Endothelial cell (in vitro differentiated cells): ENCODE measurements at regions not wholly inside any gene's neighbourhood (a gene's known extent, or its start where the extent isn't known, plus 50 kb on each side); places are given as distances from the start of the nearest gene placed in this dataset.

ENCODE experiments used
- DNase-seq: peaks from one replicate; pipeline ENCODE4 v3.0.0; 2021; ENCODE audit warnings: low spot score
- H3K27ac Mint-ChIP-seq: one replicate; pipeline ENCODE4 v1.8.0; 2021; ENCODE audit warnings: mixed read lengths, inconsistent platforms; ENCODE audit not compliant: unreplicated experiment
- H3K27me3 Mint-ChIP-seq: one replicate; pipeline ENCODE4 v1.8.0; 2021; ENCODE audit warnings: mild to moderate bottlenecking, moderate library complexity, mixed read lengths, inconsistent platforms; ENCODE audit not compliant: unreplicated experiment
- H3K36me3 Mint-ChIP-seq: one replicate; pipeline ENCODE4 v1.8.0; 2021; ENCODE audit warnings: mild to moderate bottlenecking, low read depth, mixed read lengths, inconsistent platforms; ENCODE audit not compliant: unreplicated experiment
- H3K4me1 Mint-ChIP-seq: one replicate; pipeline ENCODE4 v1.8.0; 2021; ENCODE audit warnings: mild to moderate bottlenecking, mixed read lengths, inconsistent platforms; ENCODE audit not compliant: unreplicated experiment
- H3K4me3 Mint-ChIP-seq: one replicate; pipeline ENCODE4 v1.8.0; 2021; ENCODE audit warnings: mild to moderate bottlenecking, mixed read lengths, inconsistent platforms; ENCODE audit not compliant: unreplicated experiment
- H3K9me3 Mint-ChIP-seq: one replicate; pipeline ENCODE4 v1.8.0; 2021; ENCODE audit warnings: mixed read lengths, inconsistent platforms; ENCODE audit not compliant: unreplicated experiment
- CTCF ChIP-seq: fragments of 200-600 bp; sonication (generic); IDR thresholded peaks from one replicate; pipeline ENCODE4 v1.5.0; 2021; ENCODE audit warnings: antibody characterized with exemption; ENCODE audit not compliant: unreplicated experiment

DNA sequence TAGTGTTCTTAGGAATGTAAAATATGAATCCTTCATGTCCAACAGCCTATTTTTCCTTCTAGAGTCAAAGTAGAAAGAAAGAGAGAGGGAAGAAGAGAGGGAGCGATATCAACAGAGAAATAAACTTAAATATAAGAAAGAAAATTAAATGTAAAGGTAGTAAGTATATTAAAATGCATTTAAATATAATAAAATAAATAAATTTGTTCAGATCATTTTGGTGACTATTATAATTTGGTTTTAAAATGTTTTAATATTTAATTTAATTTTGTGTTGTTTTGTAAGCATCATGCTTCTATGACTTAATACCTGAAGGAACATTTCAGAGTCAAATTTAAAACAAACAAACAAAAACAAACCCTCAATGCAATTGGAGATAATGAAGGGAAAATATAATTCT is 405.2 kb upstream of the IRX1 start:
- H3K4me1 Mint-ChIP-seq, result no peaks in the 10 kb centered on the region
- TF ChIP-seq CTCF, result no peak
- no peak overlapping the region for H3K27ac Mint-ChIP-seq
- no peaks in the 10 kb centered on the region for H3K36me3 Mint-ChIP-seq
- H3K4me3 Mint-ChIP-seq, result no peak overlapping the region
- no peak for DNase-seq
- H3K27me3 Mint-ChIP-seq, result peaks cover 1% of the 10 kb centered on the region
- peaks cover 4% of the 10 kb centered on the region for H3K9me3 Mint-ChIP-seq

GRCh38 chr5:3187771-3188425 is 407.7 kb upstream of the IRX1 start:
- Mint-ChIP-seq H3K4me1 (no peaks in the 10 kb centered on the region), H3K36me3 (no peaks in the 10 kb centered on the region), H3K9me3 (peaks cover 4% of the 10 kb centered on the region), H3K27me3 (no peaks in the 10 kb centered on the region), H3K27ac (no peak overlapping the region), H3K4me3 (no peak overlapping the region)
- DNase-seq, result no peak
- no peak for TF ChIP-seq CTCF

DNA sequence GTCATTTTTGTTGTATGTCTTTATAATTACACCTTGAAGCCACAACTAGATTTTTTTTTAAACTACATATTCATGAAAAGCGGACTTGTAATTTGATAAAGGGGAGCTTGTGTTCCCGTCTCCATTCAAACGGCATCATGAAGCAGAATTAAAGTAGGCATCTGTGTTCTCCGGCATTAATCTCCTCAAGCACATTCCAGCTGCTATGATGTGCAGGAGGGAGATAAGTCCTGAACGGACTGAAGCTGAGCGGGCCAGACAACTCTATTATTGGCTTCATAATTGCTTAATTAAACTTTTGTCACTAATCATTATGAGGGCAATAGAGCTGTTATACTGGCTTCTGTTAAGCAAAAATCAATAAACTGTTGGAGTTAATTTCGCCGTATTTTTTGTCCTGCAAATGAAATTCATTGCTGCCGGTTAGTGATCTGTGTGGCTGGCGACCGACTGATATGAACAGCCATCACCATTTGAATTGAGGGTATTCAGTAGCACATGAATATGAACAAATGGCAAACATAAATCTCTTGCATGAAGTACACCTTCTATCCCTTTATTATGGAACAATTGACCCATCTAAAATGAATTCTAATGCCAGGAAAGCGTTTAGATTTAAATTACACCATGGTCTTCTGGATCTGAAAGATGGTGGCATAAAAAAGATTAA is 408.8 kb upstream of the IRX1 start:
- Mint-ChIP-seq H3K4me3 (no peak overlapping the region), H3K9me3 (peaks cover 4% of the 10 kb centered on the region), H3K27me3 (no peaks in the 10 kb centered on the region), H3K36me3 (no peaks in the 10 kb centered on the region), H3K27ac (no peak overlapping the region), H3K4me1 (no peaks in the 10 kb centered on the region)
- no peak for TF ChIP-seq CTCF
- no peak for DNase-seq

DNA sequence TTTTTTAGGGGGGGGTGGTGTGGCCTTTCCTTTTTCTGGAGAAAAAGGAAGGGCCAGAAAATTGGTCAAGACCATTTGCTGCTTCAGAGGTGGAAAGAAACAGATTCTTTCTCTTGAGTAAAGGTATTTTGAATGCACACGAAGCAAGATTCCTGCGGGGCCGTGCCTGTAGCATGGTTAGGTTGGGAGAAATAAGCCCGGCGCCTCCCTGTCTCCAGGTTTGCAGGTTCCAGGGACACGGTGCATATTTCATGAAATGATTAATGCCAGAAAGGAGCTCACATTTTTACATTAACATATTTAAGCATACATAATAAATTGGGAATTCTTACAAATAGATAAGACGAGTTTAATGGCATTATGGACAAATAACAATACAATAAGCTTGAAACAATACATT is 409.5 kb upstream of the IRX1 start:
- DNase-seq, result no peak
- Mint-ChIP-seq H3K4me3 (no peak overlapping the region), H3K4me1 (no peaks in the 10 kb centered on the region), H3K36me3 (no peaks in the 10 kb centered on the region), H3K27me3 (no peaks in the 10 kb centered on the region), H3K27ac (no peak overlapping the region), H3K9me3 (peaks cover 4% of the 10 kb centered on the region)
- TF ChIP-seq CTCF, result no peak

GRCh38 chr5:3185488-3185887 is 410.1 kb upstream of the IRX1 start:
- H3K36me3 Mint-ChIP-seq, result no peaks in the 10 kb centered on the region

More at GRCh38 chr5:3185488-3185887, 410.1 kb upstream of the IRX1 start:
- no peak overlapping the region for H3K4me3 Mint-ChIP-seq
- no peak overlapping the region for H3K27ac Mint-ChIP-seq
- no peaks in the 10 kb centered on the region for H3K27me3 Mint-ChIP-seq
- no peak for DNase-seq
- no peaks in the 10 kb centered on the region for H3K4me1 Mint-ChIP-seq
- H3K9me3 Mint-ChIP-seq, result no peaks in the 10 kb centered on the region
- no peak for TF ChIP-seq CTCF
